ENCODE measurements at regions not wholly inside any gene's neighbourhood (a gene's known extent, or its start where the extent isn't known, plus 50 kb on each side); places are given as distances from the start of the nearest gene placed in this dataset.
"Not testable (repeated sequence)": the region's sequence is repeated elsewhere in the genome, so short reads cannot be mapped to it uniquely, and the experiment has no call there.

DNA sequence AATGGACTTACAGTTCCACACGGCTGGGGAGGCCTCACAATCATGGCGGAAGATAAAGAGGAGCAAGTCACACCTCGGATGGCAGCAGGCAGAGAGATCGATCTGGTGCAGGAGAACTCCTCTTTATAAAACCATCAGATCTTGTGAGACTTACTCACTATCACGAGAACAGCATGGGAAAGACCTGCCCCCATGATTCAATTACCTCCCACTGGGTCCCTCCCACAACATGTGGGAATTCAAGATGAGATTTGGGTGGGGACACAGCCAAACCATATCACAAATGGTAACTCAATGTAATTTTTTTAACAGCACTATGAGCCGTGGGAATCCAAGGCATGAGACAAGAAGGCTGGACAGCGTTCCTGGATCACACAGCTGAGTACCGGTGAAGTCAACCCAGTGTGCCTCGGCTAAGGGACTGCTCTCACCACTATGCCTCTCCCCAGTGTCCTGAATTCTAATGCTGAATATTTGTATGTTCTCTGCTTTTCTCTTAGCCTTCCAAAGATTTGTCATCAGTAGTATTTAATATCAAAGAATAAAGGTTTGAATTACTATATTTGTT is 84.3 kb downstream of the IRS2 start:
- not testable (repeated sequence) for H4K8ac ChIP-seq (replicated peaks; ENCODE audit: insufficient read length, low read depth, low read length); H4K5ac ChIP-seq (ENCODE audit: insufficient read length, low read depth, low read length); DNase-seq; H2BK5ac ChIP-seq (ENCODE audit: insufficient read length, low read length); H3K23me2 ChIP-seq (ENCODE audit: insufficient read length, low read depth, low read length, poor library complexity, severe bottlenecking); H2AK5ac ChIP-seq (ENCODE audit: insufficient read length, low read length); H3K27ac Mint-ChIP-seq; H3K9me3 ChIP-seq (ENCODE audit: control insufficient read depth, low read depth, low read length); H3K27ac ChIP-seq (ENCODE audit: insufficient read length, low read depth, low read length); H3K23ac ChIP-seq (ENCODE audit: insufficient read length, low read depth, low read length); H2BK120ac ChIP-seq (ENCODE audit: low read depth, low read length, poor library complexity, severe bottlenecking); H3K79me1 ChIP-seq (ENCODE audit: insufficient read depth, low read depth, low read length, poor library complexity, severe bottlenecking); H4K91ac ChIP-seq (ENCODE audit: insufficient read length, low read depth, low read length); H3K9ac ChIP-seq (ENCODE audit: extremely low read depth, insufficient read length, low read length); H2BK15ac ChIP-seq (ENCODE audit: low read depth, low read length); H3K4me2 ChIP-seq (ENCODE audit: insufficient read depth, insufficient read length, low read length); H3K79me2 ChIP-seq (ENCODE audit: insufficient read depth, low read length); H3K4me1 ChIP-seq (ENCODE audit: insufficient read depth, low read length); H3K56ac ChIP-seq (ENCODE audit: insufficient read length, low read depth, low read length); H3K18ac ChIP-seq (ENCODE audit: insufficient read length, low read depth, low read length); H3T11ph ChIP-seq (ENCODE audit: low read length); H3K36me3 Mint-ChIP-seq (ENCODE audit: insufficient read depth in 1 of 3, low read depth in 3 of 3); H2AFZ ChIP-seq (ENCODE audit: low read length); H3K4me1 Mint-ChIP-seq; H4K20me1 ChIP-seq (ENCODE audit: control insufficient read depth, insufficient read depth, insufficient read length); H2BK12ac ChIP-seq (ENCODE audit: insufficient read length, low read depth, low read length); H3K27me3 ChIP-seq (ENCODE audit: insufficient read depth, low read length); H3K14ac ChIP-seq (ENCODE audit: insufficient read depth, low read length); H3K27me3 Mint-ChIP-seq (ENCODE audit: low read depth); H2BK20ac ChIP-seq (ENCODE audit: low read depth, low read length, poor library complexity, severe bottlenecking); H3K4me3 Mint-ChIP-seq; H3K4ac ChIP-seq (ENCODE audit: low read depth, low read length)
- no CpG with 5 or more reads among the region's 9 CpGs for WGBS (ENCODE audit: extremely low coverage, insufficient read length, low lambda C conversion rate)
- H3K9me3 Mint-ChIP-seq: peaks cover 7 to 11% of the 10 kb centered on the region in 2 experiments; a peak in 4 of 5 replicates

Measured in H9 (cell line).